GM12891 (cell line): ENCODE measurements at regions not wholly inside any gene's neighbourhood (a gene's known extent, or its start where the extent isn't known, plus 50 kb on each side); places are given as distances from the start of the nearest gene placed in this dataset.

Source experiments
- POLR2A ChIP-seq: IDR thresholded peaks from 2 replicates; pipeline ENCODE4 v1.6.1; 2011; ENCODE audit warnings: low read depth, low read length, control low read depth
- POLR2AphosphoS5 ChIP-seq: IDR thresholded peaks from 2 replicates; pipeline ENCODE4 v1.6.1; 2011; ENCODE audit warnings: low read depth, low read length, control low read depth
- SPI1 ChIP-seq: IDR thresholded peaks from 2 replicates; pipeline ENCODE4 v1.6.1; 2011; ENCODE audit warnings: low read depth, low read length, control low read depth

DNA sequence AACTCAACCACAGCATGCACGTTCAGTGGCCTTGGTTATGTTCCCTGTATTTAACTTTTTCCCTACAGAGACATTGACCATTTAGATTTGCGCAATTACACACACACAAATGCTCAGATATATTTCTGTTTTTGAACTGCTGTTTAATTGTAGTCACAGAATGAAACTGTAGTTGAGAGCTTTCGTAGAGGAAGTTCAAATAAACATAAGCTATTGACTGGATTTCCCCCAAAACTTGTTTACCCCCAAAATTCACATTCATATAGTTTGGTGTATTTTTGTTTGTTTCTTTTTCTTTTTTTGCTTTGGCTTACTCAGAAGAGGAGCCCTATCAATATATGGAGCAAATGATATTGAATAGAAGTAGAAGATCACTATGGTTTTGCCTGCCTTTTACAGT lies 921.0 kb downstream of the ADGRL2 start:
- TF ChIP-seq POLR2A, result no peak
- TF ChIP-seq SPI1, result no peak
- TF ChIP-seq POLR2AphosphoS5, result no peak
